PC-9 (cell line): ENCODE measurements at regions not wholly inside any gene's neighbourhood (a gene's known extent, or its start where the extent isn't known, plus 50 kb on each side); places are given as distances from the start of the nearest gene placed in this dataset.

Experiments
- BruUV-seq: library from RNA; stranded (reverse); fragments of 400-500 nt; replicated peaks from 2 replicates; lab custom pipeline; 2021; lab: Mats Ljungman, UMichigan
- CTCF ChIA-PET: fragments of 300-600 bp; sonication (Branson Sonifier 250); formaldehyde crosslinking; loops from one replicate; lab custom pipeline; 2022; ENCODE audit warnings: antibody characterized with exemption; lab: Charles Lee
- POLR2A ChIA-PET: fragments of 300-600 bp; sonication (Branson Sonifier 250); formaldehyde crosslinking; loops from one replicate; lab custom pipeline; 2022; ENCODE audit warnings: antibody characterized with exemption; ENCODE audit not compliant: unreplicated experiment; lab: Charles Lee
- DNase-seq, 2 experiments: peaks; one replicate each; pipeline versions ENCODE4 v3.0.0 to v3.0.0-alpha.2; 2015 to 2022; ENCODE audit warnings: mixed read lengths in 1 of 2
- H2AFZ ChIP-seq: fragments of 200-600 bp; sonication (generic); 2 replicates; pipeline ENCODE4 v1.8.1; 2017; ENCODE audit warnings: antibody characterized with exemption
- H3F3A ChIP-seq: fragments of 200-600 bp; sonication (generic); 2 replicates; pipeline ENCODE4 v1.8.1; 2017; ENCODE audit warnings: antibody characterized with exemption, mild to moderate bottlenecking, low read depth; ENCODE audit not compliant: insufficient read depth
- H3K27ac ChIP-seq: fragments of 200-600 bp; sonication (generic); 2 replicates; pipeline ENCODE4 v1.6.1; 2016; ENCODE audit warnings: mixed run types
- H3K27me3 ChIP-seq: fragments of 200-600 bp; sonication (generic); 2 replicates; pipeline ENCODE4 v1.6.1; 2016; ENCODE audit warnings: low read depth, mixed run types; ENCODE audit not compliant: insufficient read depth
- H3K36me3 ChIP-seq: fragments of 200-600 bp; sonication (generic); 2 replicates; pipeline ENCODE4 v1.6.1; 2016; ENCODE audit warnings: low read depth, mixed run types
- H3K4me1 ChIP-seq: fragments of 200-600 bp; sonication (generic); replicated peaks from 2 replicates; pipeline ENCODE4 v1.6.1; 2016; ENCODE audit warnings: mixed run types; ENCODE audit not compliant: insufficient read depth
- H3K4me2 ChIP-seq: fragments of 200-600 bp; sonication (generic); 2 replicates; pipeline ENCODE4 v1.6.1; 2017; ENCODE audit warnings: mixed run types
- H3K4me3 ChIP-seq: fragments of 200-600 bp; sonication (generic); 2 replicates; pipeline ENCODE4 v1.6.1; 2016; ENCODE audit warnings: mixed run types
- H3K79me2 ChIP-seq: fragments of 200-600 bp; sonication (generic); 2 replicates; pipeline ENCODE4 v1.6.1; 2017; ENCODE audit warnings: low read depth, mixed run types
- H3K9me2 ChIP-seq: fragments of 200-600 bp; sonication (generic); 2 replicates; pipeline ENCODE4 v1.8.1; 2017; ENCODE audit warnings: mild to moderate bottlenecking; ENCODE audit not compliant: insufficient read depth
- H3K9me3 ChIP-seq: fragments of 200-600 bp; sonication (generic); 2 replicates; pipeline ENCODE4 v1.8.1; 2016; ENCODE audit warnings: low read depth; ENCODE audit not compliant: insufficient read depth
- H4K20me1 ChIP-seq: fragments of 200-600 bp; sonication (generic); 2 replicates; pipeline ENCODE4 v1.8.1; 2017; ENCODE audit not compliant: insufficient read depth
- EZH2 ChIP-seq: fragments of 200-600 bp; sonication (generic); IDR thresholded peaks from 2 replicates; pipeline ENCODE4 v1.8.0; 2017; ENCODE audit warnings: antibody characterized with exemption, low read depth
- intact Hi-C: fragments of 100-400 bp; cut with micrococcal nuclease; formaldehyde crosslinking; loops from one replicate; pipeline ENCODE4 v1.10.0; 2022; ENCODE audit not compliant: unreplicated experiment
- TF ChIP-seq, protein P1 (sequence below): fragments of 200-600 bp; sonication (generic); conservative IDR thresholded peaks from 2 replicates; pipeline ENCODE4 v1.6.1; 2017; ENCODE audit warnings: mixed run types, antibody characterized with exemption, mild to moderate bottlenecking, moderate library complexity

DNA sequence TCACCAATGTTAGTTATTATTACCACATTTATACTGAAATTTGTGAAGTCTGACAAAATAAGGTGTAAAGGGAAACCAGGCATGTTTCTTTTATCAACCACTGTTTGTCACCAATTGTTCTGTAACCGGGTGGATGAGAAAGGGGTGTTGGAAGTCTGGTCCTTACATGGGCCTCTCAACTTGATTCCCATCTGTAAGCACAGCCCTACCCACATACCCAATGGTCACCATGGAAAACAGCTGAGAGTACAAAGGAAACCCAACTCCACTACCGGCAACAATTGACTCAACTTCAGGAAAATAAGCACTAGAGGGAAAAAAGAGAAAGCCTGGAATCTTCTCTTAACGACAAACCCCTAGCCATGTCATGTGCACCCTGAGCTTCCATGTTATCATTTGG lies 70.8 kb upstream of the PTCHD1 start:
- POLR2A ChIA-PET: no interaction called here
- no peak overlapping the region for H3K4me3 ChIP-seq
- H3K27ac ChIP-seq: no peak overlapping the region
- no peaks in the 10 kb centered on the region for H3K79me2 ChIP-seq
- CTCF ChIA-PET: no interaction called here
- no peaks in the 10 kb centered on the region for H3K4me1 ChIP-seq
- TF ChIP-seq, protein P1, sequence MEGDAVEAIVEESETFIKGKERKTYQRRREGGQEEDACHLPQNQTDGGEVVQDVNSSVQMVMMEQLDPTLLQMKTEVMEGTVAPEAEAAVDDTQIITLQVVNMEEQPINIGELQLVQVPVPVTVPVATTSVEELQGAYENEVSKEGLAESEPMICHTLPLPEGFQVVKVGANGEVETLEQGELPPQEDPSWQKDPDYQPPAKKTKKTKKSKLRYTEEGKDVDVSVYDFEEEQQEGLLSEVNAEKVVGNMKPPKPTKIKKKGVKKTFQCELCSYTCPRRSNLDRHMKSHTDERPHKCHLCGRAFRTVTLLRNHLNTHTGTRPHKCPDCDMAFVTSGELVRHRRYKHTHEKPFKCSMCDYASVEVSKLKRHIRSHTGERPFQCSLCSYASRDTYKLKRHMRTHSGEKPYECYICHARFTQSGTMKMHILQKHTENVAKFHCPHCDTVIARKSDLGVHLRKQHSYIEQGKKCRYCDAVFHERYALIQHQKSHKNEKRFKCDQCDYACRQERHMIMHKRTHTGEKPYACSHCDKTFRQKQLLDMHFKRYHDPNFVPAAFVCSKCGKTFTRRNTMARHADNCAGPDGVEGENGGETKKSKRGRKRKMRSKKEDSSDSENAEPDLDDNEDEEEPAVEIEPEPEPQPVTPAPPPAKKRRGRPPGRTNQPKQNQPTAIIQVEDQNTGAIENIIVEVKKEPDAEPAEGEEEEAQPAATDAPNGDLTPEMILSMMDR: no peak
- no peak for TF ChIP-seq EZH2
- H4K20me1 ChIP-seq: no peaks in the 10 kb centered on the region
- no peak for DNase-seq
- no peak overlapping the region for H2AFZ ChIP-seq
- no peaks in the 10 kb centered on the region for H3K9me2 ChIP-seq
- no peaks in the 10 kb centered on the region for H3K9me3 ChIP-seq
- BruUV-seq: no TSS peak
- H3K36me3 ChIP-seq: no peaks in the 10 kb centered on the region
- intact Hi-C loops: no loop called here
- H3K27me3 ChIP-seq: no peaks in the 10 kb centered on the region
- H3K4me2 ChIP-seq: no peak overlapping the region
- no peaks in the 10 kb centered on the region for H3F3A ChIP-seq

DNA sequence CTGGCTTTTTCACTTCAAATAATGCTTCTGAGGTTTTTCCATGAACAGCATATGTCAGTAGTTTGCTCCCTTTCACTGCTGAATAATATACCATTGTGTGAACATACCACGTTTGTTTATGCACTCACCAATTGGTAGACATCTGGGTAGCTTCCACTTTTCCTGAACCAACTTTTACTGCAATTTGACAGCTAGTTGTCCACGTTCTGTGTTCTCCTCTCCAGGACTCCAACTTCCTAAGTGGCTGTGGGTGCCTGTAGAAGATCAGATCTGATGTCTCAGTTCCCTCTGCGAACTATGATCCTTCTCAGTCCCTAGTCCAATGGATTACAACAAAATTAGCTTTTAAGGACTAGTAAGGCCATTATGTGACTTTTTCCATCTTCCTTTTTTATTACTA lies 64.7 kb upstream of the PTCHD1 start:
- no TSS peak for BruUV-seq
- CTCF ChIA-PET: no interaction called here
- Histone ChIP-seq H3K27ac (no peak overlapping the region), H3K79me2 (no peaks in the 10 kb centered on the region), H3K9me2 (no peaks in the 10 kb centered on the region), H3K4me1 (no peaks in the 10 kb centered on the region), H3K27me3 (no peaks in the 10 kb centered on the region), H3F3A (no peaks in the 10 kb centered on the region), H3K9me3 (no peaks in the 10 kb centered on the region), H2AFZ (no peak overlapping the region), H3K36me3 (no peaks in the 10 kb centered on the region), H3K4me3 (no peak overlapping the region), H3K4me2 (no peak overlapping the region), H4K20me1 (no peaks in the 10 kb centered on the region)
- POLR2A ChIA-PET: no interaction called here
- intact Hi-C loops: no loop called here
- no peak for DNase-seq
- TF ChIP-seq EZH2: no peak
- TF ChIP-seq, protein P1: no peak

DNA sequence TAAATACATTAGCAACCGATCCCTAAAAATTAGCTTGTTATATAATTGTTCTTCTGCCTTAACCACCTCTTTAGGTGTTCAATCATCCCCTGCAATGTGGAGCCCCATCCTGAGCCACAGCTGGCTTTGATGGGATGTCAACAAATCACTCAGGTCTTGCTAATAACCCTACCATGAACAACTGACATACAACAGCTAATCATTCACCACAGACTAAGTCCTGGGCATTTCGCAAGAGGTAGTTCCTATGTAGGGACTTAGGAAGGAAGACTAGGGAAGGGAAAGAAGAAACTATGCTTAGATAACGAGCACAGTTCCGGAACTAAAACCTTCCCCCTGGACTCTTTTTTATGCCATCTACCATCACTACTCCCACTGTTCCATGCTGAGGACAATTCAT lies 63.6 kb upstream of the PTCHD1 start:
- Histone ChIP-seq H3K9me2 (no peaks in the 10 kb centered on the region), H2AFZ (no peak overlapping the region), H4K20me1 (no peaks in the 10 kb centered on the region), H3K9me3 (no peaks in the 10 kb centered on the region), H3K79me2 (no peaks in the 10 kb centered on the region), H3K36me3 (no peaks in the 10 kb centered on the region), H3F3A (no peaks in the 10 kb centered on the region), H3K4me3 (no peak overlapping the region), H3K4me2 (no peak overlapping the region), H3K27me3 (no peaks in the 10 kb centered on the region), H3K4me1 (no peaks in the 10 kb centered on the region), H3K27ac (no peak overlapping the region)
- no TSS peak for BruUV-seq
- DNase-seq: no peak
- ChIA-PET CTCF (no interaction called here), POLR2A (no interaction called here)
- TF ChIP-seq, protein P1: no peak
- TF ChIP-seq EZH2: no peak
- intact Hi-C loops: no loop called here
